G401.6 (cell line): ENCODE measurements at regions not wholly inside any gene's neighbourhood (a gene's known extent, or its start where the extent isn't known, plus 50 kb on each side); places are given as distances from the start of the nearest gene placed in this dataset.
"Not testable (repeated sequence)": the region's sequence is repeated elsewhere in the genome, so short reads cannot be mapped to it uniquely, and the experiment has no call there.

Experiments
- FAIRE-seq: peaks from 2 replicates; lab custom pipeline; 2012; peaks lifted over from hg19 to GRCh38; lab: Jason Lieb, UNC

DNA sequence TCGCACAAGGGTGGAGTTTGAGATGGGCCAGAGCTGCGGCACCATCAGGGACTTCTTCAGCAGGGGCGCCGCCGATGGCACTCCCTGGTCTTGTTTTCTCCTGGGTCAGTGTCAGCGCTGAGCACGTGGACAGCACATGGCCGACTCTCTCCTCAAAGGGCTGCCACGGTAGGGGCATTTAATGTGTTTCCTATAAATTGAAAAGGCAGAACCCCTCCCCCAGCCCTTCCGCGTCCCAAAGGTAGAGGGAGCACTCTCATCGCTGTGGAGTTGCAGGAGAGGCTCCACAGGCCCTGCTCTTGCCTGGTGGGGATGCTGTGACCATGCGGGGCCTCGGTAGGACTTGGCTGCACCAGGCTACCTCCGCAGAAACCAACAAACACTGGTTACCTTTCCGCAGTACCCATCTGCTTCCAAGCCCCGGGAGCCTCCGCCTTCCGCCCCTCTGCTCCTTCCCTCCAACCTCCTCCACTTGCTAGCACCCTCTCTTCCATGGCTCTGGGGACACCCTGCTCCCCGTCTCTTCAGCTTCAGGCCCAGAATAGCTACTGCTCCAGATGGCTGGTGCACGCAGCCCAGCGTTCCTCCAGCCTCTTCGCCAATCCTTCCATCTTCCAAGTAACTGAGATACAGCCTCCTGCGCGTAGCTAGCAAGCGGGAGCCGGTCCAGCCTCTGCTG lies 166.3 kb upstream of the ADCY1 start:
- no peak for FAIRE-seq

DNA sequence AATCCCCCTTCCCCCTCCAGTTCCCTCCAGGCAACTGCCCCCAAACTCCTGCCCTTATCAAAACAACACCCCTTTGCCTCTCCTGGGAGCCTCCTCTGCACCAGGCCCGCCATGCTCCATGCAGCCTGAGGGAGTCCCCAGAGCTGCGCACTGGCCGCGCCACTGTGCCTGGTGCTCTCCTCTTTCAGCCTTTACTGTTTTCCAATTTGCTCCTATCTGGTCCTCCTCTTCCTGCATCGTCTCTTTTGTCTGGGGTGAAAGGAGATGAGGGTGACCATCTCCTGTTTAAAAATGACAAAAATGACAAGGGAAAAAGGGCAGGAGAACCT lies 165.8 kb upstream of the ADCY1 start:
- FAIRE-seq, result no peak

DNA sequence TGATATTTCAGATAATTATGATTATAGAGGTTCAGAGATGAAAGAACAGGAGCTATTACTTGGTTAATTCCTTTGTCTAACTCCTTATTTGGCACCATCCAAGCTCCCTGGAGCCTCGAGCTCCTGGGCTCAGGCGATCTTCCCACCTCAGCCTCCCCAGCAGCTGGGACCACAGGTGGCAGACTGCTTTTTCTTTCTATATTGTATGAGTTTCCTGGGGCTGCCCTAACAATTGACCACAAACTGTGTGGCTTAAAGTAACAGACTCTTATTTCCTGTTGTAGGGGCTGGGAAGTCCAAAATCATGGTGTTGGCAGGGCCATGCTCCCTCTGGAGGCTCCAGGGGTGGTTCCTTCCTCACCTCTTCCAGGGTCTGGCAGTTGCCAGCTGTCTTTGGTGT lies 163.3 kb upstream of the ADCY1 start:
- FAIRE-seq, result no peak

DNA sequence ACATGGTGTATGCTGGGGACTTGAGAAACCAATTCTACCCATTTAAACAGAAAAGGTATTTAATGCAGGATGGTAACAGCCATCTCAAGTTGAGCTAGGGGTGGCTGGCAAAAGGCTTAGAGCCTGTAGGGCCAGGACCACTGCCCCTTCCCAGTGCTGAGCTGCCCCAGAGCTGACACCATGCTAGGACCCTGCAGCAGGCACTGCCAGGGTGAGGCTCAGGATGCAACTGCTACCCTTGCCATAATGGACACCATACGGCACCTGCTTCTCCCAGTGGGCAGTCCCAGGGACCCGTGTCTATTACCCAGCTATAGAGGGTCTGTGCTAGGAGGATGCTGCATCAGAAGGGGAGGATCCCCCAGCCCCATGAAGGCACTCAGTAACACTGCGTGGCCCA lies 160.7 kb upstream of the ADCY1 start:
- FAIRE-seq, result no peak

DNA sequence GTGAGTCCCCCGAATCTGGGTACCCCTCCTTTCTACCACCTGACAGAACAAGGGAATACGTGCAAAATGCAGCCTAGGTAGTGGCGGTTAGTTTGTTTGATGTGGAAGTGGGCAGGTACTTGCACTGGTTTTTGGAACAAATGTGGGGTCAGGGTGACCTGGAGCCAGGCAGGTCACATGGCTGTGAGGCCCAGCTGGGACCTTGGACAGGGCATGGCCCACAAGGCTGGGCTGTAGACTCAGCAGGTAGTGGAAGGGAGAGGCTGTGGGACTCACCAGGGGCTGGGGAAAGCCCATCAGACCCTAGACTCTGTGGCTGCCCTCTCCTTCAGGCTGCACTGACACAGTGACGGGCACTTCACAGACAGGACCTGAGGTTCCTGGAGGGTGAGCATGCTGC lies 159.9 kb upstream of the ADCY1 start:
- FAIRE-seq, result no peak

DNA sequence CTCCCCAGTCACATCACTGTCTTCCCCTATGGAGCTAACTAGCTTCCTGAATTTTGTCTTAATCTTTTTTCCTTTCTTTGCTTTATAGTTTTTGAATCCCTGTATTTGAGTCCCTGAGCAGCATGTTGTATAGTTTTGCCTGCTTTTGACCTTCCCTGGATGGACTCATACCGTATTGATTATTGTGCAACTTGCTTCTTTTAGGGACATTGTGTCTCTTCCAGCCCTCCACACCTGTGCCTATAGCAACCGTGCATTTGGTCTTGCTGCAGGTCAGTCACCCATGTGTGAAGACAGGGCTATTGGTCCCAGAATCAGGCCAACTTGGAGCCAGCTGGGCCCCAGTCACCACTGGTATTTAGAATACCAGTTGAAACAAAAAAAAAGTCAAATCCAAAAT lies 158.9 kb upstream of the ADCY1 start:
- FAIRE-seq, result no peak

DNA sequence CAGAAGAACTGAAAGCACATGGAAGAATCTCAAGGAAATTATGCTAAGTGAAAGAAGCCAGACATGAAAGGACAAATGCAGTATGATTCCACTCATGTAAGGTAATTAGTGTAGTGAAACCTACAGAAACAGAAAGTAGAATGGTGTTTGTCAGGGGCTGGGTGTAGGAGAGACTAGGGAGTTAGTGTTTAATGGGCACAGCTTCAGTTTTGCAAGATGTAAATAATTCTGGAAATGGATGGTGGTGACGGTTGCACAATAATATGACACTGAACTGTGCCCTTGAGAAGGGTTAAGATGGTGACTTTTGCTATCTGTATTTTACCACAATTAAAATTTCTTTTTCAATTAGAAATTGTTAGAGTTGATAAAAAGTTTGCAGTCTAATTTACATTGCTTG lies 157.3 kb upstream of the ADCY1 start:
- no peak for FAIRE-seq

DNA sequence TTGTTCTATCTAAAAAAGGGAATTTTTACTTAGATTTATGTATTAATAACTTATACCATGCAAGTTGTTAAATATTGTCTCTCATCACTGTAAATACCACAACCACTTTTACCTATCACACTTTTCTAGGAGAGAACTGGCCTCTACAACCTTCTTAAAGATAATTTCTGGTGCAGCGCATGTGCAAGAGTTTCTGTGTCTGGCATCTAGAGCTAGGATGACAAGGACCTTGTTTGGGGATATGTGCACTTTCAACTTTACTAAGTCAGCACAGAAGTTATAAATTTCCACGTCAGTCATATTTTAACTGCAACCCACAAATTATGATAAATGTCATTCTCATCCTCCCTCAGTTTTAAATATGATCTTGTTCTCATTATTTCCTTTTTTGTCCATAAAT lies 156.9 kb upstream of the ADCY1 start:
- FAIRE-seq, result no peak

DNA sequence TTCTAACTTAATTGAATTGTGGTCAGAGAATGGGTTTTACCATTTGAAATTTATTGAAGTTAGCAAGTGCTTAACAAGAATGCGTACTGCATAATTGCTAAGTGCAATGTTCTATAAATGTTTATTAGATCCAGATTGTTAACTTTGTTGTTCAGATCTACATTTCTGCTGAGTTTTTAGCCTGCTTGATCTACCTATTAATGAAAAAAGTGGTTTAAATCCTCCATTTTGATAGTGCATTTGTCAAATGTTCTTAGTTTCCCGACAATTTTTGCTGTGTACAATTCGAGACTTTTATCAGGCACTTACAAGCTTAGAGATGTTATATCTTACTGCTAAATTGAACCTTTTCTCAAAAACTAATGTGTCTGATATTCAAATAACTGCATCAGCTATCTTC lies 156.4 kb upstream of the ADCY1 start:
- FAIRE-seq, result no peak

DNA sequence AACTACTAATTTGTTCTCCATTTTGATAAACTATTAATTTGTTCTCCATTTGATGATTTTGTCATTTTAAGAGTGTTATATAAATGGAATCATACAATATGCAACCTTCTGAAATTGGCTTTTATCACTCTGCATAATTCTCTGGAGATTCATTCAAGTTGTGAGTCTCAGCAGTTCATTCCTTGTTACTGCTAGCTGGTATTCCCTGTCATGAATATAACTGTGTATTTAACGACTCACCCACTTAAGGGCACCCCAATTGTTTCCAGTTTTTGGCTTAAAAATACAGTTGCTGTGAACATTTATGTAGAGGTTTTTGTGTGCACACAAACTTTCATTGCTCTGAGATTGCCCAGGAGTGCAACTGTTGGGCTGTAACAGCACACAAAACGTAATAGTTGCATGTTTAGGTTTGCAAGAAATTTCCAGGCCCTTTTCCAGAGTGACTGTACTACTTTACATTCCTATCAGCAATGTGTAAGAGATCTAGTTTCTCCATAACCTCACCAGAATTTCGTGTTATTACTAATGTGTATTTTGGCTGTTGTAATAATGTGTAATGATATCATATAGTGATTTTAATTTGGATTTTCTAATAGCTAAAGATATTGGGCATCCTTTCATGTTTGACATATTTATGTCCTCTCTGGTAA lies 153.2 kb upstream of the ADCY1 start:
- no peak for FAIRE-seq

DNA sequence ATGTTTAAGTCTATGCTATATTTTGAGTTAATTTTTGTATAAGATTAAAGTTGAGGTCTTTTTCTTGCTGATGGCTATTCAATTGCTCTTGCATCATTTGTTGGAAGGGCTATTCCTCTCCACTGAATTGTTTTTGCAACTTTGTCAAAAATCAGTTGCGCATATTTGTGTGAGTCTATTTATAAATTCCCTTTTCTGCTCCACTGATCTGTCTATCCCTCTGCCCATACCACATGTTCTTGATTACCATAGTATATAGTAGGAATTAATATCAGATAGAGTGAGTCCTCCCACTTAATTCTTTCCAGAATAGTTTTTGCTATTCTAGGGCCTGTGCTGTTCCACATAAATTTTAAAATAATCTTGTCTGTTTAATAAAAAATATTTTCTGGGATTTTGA lies 152.4 kb upstream of the ADCY1 start:
- no peak for FAIRE-seq

DNA sequence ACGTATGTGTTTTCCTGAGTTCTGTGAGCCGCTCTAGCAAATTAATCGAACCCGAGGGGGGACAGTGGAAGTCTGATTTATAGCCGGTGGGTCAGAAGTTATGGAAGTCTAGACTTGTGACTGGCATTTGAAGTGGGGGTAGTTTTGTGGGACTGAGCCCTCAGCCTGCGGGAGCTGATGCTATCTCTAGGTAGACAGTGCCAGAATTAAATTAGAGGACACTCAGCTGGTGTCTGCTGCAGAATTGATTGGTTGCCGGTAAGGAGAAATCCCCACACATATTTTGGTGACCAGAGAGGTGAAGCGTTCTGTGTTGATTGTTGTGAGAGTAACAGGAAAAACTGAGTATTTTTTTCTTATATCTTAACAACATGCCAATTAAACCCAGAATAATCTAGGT lies 143.8 kb upstream of the ADCY1 start:
- no peak for FAIRE-seq

DNA sequence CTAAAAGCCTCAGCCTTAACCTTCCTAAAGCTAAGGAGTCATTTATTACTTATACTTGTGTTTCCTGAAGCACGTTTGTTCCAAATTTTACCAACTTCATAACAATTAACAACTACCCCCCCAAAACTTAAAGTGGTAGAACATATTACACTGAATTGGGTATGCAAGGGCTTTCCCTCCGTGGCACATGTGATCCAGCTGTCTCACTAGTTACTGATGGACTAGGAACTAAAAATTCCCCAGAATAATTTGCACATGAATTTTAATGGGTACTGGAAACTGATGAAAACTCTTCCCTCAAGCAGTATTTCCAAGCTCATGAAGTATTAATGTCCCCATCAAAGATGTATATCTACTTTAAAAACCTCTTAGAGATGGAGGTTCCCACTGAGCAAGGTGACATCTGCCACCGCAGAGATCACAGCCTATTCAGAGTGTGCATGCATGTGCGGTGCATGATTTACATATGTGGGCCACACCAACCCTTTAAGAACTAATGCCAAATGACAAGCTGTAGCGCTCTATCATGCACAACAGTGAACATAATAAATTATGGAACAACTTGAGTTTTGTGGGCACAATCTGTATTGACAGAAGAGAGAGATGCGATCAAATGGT lies 139.9 kb upstream of the ADCY1 start:
- FAIRE-seq, result no peak

DNA sequence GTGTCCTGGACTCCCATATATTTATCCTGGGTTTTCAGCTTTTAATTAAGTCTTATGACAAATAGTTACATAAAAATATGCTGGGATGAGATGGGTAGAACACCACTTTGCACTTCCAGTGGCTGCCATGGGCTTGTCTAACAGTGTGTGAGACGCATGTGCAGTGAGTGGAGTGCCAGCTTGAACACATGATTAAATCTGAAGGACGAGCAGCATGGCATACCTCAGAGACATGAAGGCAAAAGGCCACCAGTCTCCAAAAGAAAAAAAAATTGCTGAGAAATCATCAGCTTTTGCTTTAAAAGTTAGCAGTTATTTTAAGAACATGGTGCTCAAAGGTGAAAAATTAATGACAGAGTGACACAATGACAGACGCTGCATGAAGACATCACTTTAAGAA lies 139.0 kb upstream of the ADCY1 start:
- FAIRE-seq, result no peak

DNA sequence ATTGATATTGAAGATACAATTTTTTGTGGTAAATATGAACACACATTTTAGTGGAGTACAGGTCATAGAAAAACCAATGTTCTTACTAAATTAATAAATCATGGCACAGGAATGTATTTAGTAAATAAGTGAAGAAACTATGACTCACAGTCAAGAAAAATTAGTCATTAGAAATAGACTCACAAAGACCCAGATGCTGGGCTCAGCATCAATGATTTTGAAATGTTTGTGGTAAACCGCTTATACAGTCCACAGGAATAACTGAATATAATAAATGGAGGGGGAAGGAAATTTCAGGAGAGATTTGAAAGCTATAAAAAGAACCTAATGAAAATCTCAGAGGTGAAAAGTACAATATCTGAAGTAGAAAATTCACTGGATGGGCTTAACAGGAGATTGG lies 138.3 kb upstream of the ADCY1 start:
- FAIRE-seq, result no peak

DNA sequence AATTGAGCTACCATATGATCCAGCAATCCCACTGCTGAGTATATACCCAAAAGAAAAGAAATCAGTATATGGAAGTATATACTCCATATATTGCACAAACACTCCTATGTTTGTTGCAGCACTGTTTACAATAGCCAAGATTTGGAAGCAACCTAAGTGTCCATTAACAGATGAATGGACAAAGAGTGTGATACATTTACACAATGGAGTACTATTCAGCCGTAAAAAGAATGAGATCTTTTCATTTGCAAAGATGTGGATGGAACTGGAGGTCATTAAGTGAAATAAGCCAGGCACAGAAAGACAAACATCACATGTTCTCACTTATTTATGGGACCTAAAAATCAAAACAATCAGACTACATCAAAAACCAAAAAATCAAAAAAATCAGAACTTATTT lies 133.4 kb upstream of the ADCY1 start:
- FAIRE-seq, result not testable (repeated sequence)

DNA sequence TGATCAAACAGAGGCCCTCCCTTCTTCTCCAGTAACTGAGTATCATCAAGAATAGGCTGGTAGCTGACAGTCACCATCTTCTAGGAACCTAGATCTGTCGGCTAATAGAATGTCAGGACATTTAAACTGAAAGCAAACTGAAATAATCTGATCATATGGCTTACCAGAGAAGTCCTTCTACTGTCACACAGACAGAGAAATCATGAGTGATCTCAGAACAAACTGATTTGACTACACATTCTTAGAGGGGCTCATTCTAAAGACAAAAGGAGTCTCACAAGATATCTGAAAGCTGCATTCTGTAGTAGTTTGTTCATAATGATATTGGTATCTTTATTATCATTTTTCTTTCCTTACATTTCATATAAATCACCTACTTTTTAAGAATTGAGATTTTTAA lies 130.9 kb upstream of the ADCY1 start:
- FAIRE-seq, result no peak

DNA sequence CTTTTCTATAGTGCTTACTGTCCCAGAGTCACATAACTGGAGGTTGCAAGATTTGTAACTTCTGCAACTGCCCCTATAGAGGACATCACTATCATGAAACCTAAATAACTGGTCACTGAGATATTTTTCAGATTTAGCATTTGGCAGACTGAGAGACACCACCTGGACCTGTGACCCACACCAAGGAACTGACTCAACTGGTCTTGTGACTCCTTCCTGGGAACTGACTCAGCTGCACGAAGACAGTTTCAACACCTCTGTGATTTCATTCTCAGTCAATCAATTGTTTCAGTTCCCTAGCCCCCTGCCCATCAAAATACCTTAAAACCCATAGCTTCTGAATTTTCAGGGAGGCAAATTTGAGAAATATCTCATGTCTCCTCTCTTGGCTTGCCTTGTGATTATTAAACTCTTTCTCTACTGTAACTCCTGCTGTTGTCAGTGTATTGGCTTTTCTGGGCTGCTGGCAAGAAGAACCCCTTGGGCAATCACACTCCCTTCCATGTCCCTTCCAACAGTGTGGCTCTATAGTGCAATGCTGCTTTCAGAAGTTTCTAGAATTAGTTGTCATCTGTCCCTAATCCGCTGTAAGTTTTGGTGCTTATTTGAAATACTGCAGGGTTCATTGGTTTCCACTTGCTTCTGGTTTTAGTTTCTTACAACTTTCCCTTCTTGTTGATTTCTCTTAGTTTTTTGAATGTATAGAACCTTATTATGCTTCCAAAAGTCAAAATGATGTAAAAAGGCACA lies 127.8 kb upstream of the ADCY1 start:
- no peak for FAIRE-seq

DNA sequence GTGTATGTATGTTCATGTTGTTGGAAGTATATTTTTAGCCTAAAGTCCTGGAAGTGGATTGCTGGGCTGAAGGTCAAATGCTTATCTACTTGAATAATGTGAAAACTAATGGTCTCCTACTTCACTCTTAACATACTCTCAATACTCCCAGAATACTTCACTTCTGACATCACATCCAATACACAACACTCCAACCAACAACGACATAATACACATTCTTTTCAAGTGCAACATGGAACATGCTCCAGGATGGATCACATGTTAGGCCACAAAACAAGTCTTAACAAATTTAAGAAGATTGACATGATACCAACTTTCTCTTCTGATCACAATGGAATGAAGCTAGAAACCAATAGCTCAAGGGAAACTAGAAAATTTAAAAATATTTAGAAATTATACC lies 126.9 kb upstream of the ADCY1 start:
- no peak for FAIRE-seq

DNA sequence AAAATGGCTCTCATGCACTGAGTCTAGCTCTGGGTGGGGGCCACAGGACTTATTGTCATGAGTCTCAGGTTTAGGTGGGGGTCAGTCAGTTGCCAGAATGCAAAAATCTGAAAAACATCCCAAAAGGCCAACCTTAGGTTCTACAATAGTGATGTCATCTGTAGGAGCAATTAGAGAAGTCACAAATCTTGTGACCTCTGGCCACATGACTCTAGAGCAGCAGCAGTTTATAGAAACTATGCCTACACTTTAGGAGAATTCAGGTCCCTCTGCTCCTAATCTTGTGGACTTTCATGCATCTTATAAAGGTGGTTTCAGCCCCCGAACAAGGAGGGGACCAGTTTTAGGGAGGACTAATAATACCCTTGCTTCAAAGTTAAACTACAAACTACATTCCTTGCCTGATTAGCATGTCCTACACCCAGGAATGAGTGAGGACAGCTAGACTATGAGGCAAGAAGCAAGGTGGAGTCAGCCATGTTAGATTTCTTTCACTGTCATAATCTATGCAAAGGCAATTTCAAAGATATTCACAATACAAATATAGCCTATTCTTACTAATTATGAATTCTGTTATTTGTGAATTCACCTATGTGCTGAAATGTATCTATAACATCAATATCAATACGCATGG lies 123.5 kb upstream of the ADCY1 start:
- FAIRE-seq, result no peak

DNA sequence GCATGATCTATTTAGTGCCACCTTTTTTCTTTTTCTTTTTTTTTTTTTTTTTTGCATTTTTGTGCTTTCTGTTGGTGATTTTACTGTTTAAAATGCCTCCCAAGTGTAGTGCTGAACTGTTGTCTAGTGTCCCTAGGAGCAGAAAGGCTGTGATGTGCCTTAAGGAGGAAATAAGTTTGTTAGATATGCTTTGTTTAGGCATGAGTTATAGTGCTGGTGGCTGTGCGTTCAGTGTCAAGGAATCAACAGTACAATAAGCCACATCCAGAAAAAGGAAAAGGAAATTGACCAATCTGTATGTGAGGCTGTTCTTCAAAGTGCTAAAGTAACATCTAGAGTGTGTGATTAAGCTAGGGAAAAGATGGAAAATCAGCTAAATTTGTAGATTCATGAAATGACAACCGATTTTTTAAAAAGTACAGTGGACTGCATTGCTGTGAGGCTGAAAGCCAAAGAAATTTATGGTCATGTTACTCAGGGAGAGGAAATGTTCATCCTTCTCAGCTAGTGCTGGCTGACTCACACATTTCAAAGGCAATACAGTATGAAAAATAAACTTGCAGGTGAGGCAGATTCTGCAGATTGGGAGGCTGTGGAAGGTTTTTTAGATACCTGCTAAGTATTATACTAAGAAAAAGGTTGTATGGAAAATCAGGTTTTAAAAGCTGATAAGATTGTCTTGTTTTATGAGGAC lies 122.7 kb upstream of the ADCY1 start:
- FAIRE-seq, result no peak

DNA sequence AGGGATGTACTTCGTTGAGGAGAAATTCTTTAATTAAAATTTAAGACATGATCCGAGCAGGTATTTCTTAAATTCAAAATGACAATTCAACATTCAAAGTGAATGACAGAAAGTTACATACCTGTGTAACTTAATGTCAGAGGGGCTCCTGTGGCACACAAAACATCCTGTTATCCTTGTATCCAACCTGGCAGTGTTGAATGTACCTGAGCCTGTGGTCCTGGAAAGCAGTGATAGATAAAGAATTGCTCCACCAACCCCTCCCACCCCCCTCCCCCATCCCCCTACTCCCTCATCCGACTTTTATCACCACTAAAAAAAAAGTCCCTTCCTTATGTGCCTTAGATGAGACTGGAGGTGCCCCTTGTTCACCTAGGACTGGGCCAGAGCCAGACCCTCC lies 119.4 kb upstream of the ADCY1 start:
- no peak for FAIRE-seq
